ENCODE measurements at regions not wholly inside any gene's neighbourhood (a gene's known extent, or its start where the extent isn't known, plus 50 kb on each side); places are given as distances from the start of the nearest gene placed in this dataset.
"Not testable (repeated sequence)": the region's sequence is repeated elsewhere in the genome, so short reads cannot be mapped to it uniquely, and the experiment has no call there.

DNA sequence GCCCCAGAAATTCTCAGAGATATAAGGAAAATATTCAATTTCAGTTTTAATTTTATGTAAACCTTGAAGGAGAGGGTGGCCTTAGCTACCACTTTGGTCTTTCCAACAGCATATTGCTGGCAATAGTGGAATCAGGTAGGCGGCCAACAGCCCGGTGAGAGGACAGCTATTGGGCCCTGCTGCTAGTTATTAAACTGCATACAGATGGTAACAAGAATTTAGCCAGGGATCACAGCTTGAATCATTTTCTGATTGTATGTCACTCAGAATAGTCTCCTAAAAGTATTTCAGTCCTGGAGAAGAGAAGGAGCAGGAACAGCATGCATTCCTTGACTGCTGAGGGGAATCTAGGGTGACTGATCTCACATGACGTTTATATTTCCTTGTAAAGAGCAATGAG is 261.4 kb upstream of the SMIM30 start:
- in situ Hi-C loops (cut with HindIII; ENCODE audit: low pct_unique_long_range_greater_than_20kb, low sequenced_read_pairs) = no loop called here
- DNase-seq (ENCODE audit: low read depth) = no peak

DNA sequence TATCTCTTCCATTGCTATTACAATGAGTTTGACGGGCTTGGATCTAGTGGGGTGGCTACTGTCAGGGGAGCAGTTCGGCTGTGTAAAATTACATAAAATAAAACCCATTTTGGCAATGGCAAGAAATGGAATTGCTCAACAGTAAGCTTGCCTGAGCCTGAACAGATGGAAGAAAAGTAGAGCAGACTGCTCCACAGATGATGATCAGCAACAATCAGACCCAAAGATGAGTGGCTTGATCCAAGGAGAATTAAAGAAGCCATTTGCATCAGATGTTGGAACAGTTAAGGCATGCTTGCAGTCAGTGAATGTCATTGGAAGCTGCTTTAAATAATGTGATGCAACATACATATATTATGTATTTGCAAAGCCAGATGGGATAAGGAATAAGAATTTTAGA is 256.6 kb upstream of the SMIM30 start:
- no peak for DNase-seq (ENCODE audit: low read depth)
- in situ Hi-C loops (cut with HindIII; ENCODE audit: low pct_unique_long_range_greater_than_20kb, low sequenced_read_pairs) = no loop called here

DNA sequence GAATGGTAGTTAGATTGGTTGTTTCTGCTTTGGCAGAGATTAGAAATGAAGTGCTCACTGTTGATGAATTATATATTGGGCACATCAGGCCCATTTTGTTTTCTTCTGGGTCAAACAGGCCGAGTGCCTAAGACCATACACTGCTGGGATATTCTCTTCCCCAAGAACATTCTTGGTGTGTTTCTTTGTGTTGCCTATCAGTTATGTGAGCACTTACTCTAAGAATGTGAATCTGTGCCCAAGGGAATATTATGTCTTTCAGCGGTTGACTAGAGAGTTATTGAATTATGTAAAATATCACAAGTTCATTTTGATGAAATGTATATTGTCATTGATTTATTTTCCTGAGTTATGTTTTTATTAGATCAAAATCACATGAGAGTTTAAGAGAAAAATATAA is 255.5 kb upstream of the SMIM30 start:
- DNase-seq (ENCODE audit: low read depth) = no peak
- in situ Hi-C loops (cut with HindIII; ENCODE audit: low pct_unique_long_range_greater_than_20kb, low sequenced_read_pairs) = no loop called here

DNA sequence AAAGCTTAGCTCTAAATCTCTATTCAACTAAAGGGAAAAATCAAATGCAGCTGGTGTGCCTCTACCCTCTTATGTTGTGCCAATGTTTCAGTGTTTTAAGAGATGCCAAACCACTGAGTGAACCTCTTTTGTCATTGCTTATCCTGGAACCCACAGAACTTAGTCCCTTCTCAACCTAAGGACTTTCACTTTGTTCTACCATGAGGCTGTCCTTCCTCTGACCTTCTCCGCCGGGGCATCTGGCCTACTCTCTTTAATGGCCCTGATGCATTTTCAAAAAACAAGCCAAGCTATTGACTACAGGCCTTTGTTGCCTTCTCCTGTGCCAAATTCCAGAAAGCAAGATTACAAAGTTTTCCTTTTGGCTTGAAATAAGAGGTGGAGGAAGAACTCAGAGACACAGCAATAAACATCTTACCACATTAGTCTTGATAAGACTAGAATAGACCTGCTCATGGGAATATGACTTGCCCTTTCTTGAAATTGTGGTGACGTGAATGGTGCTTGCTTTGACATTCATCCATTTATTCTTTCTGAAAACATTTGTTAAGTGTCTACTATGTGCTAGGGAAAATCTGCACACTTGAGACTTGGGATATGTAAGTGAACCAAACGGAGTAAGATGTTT is 253.2 kb upstream of the SMIM30 start:
- in situ Hi-C loops (cut with HindIII; ENCODE audit: low pct_unique_long_range_greater_than_20kb, low sequenced_read_pairs) = no loop called here
- no peak for DNase-seq (ENCODE audit: low read depth)

DNA sequence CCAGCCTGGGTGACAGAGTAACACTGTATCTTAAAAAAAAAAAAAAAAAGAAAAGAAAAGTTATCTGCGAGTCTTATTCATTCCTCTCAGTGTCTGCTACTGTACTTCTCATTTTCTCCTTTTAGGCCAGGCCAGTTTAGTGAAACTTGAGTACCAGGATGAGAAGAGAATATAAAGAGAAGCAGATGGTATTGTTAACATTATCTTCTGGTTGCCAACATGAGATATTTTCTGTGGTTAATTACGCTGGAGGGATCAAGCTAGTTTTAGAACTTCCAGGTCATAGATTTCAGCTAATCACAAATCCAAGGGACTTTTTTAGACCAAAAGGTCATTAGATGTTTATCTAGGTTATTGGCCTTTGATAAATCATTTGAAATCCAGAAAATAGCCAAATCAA is 252.6 kb upstream of the SMIM30 start:
- DNase-seq (ENCODE audit: low read depth) = no peak
- in situ Hi-C loops (cut with HindIII; ENCODE audit: low pct_unique_long_range_greater_than_20kb, low sequenced_read_pairs) = no loop called here

DNA sequence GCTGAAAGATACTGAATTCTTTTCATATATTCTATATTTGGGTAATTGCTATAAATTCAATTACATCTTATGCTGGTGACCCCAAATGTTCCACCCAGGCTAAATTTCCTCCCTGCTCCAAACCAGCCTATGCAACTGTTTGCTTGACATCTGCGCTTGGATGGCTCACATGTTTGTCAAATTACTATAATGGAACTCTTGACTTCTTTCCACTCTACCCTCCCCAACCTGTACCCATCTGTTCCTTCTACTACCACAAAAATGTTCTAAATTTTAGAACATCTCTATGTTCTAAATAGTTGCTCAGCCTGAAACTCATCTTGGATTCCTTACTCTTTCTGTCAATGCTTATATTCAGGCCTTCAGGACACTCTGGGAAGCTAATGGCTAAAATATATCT is 249.9 kb upstream of the SMIM30 start:
- DNase-seq (ENCODE audit: low read depth) = no peak
- in situ Hi-C loops (cut with HindIII; ENCODE audit: low pct_unique_long_range_greater_than_20kb, low sequenced_read_pairs) = no loop called here

DNA sequence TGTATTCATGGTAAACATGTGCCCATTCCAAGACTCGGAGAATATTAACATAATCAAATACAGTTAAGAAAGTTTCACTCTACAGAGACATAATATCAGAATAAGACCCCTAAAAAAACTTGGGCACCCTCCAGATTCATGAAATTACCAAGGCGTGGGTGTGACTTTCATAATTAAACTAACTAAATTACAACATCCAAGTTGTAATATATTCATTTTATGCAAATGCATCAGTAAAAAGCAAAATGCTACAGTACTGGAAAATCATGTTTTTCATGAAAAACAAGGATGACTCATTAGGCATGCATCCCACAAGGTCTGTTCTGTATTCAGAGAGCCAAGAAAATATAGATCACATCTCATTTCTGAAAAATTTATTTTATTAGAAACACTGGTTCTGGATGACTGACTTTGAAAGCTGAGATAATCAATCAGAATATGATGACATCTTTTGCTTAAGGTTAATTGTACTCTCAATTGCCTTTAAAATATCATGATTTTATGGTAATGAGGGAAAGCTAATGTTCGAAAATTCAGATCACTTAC is 248.8 kb upstream of the SMIM30 start:
- DNase-seq (ENCODE audit: low read depth) = no peak
- in situ Hi-C loops (cut with HindIII; ENCODE audit: low pct_unique_long_range_greater_than_20kb, low sequenced_read_pairs) = no loop called here

DNA sequence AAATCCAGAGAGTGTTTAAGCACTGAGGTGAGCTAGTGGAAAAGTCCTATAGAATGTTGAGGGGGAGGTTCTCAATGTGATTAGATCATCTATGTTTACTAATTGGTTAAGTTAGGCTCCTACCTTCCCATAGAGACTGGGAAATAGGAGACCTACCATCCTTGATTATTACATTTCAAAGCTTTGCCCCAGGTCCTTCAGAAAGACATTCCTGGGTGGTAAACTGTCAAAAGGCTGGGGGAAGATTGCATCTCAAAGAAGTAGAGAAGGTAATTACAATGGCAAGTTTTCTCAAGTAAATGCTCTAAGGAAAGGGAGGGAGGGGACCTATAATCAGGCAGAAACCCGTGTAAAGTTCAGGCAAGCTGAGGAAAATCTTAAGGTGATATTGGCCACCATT is 247.8 kb upstream of the SMIM30 start:
- in situ Hi-C loops (cut with HindIII; ENCODE audit: low pct_unique_long_range_greater_than_20kb, low sequenced_read_pairs) = no loop called here
- DNase-seq (ENCODE audit: low read depth) = no peak

DNA sequence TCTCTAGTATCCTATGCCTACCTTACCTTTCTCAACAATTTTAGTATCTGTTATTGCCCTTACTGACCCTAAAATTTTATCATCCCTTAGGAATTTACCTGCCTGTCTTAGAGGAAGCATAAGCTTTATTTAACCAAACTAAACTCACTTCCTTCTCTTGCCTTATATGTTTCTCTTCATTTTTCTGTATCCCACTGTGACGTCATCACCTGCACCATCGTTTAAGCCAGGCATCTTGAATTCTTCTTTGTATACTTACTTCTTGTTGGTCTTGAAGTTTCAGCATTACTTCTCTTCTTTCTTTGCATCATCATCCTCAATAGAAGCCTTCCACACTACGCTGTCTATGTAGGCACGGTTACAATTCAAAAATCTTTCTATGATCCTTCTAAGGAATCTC is 231.0 kb upstream of the SMIM30 start:
- no peak for DNase-seq (ENCODE audit: low read depth)
- in situ Hi-C loops (cut with HindIII; ENCODE audit: low pct_unique_long_range_greater_than_20kb, low sequenced_read_pairs) = no loop called here

DNA sequence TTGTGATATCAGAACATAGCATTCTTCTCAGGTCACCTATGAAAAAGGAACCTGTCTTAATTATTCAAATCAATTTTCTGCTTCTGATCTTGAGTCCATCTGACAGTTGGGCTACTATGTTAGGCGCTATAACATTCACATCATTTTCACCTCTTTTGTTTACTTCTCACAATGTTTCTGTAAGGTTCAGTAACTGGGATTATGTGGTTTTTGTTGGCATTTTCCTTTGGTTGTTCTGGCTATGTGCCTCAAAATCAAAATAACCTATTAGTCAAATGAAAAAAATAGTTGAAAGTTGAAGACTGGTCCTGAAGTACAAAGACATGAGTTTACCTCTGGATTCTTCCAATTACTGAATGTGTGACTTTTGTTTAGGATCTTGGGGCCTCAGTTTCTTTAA is 221.3 kb upstream of the SMIM30 start:
- in situ Hi-C loops (cut with HindIII; ENCODE audit: low pct_unique_long_range_greater_than_20kb, low sequenced_read_pairs) = no loop called here
- DNase-seq (ENCODE audit: low read depth) = no peak

DNA sequence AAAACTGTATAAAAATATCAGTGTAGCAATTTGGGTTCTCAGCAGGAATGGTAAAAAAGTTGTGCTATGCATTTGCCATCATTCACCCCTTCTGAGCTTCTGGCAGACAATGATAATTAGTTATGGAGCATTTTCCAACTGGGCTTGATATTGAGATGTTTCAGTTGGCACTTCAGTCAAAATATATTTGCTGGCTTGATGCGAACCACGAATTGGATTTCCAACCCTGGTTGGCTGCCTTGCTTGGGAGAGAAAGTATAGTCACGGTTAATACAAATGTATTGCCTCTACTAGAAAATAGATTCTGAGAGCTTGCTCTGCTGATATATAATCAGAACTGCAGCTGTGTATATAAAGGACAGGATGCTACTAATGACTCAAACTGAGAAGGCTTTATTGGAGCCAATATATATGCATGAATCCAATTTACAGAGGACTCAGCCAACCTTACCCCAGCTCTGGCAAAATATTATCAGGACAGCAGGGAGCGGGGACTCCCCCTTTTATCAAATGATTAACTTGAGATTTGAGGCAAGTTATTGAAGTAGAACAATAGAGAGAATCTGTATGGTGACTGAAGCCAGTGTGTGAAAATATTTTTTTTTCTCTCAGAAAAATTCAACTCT is 219.8 kb upstream of the SMIM30 start:
- in situ Hi-C loops (cut with HindIII; ENCODE audit: low pct_unique_long_range_greater_than_20kb, low sequenced_read_pairs) = no loop called here
- DNase-seq (ENCODE audit: low read depth) = peak; percentile 1

DNA sequence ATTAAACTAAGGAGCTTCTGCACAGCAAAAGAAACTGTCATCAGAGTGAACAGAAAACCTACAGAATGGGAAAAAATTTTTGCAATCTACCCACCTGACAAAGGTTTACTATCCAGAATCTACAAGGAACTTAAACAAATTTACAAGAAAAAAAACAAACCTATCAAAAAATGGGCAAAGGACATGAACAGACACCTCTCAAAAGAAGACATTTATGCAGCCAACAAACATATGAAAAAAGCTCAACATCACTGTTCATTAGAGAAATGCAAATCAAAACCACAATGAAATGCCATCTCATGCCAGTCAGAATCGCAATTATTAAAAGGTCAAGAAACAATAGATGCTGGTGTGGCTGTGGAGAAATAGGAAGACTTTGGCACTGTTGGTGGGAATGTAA is 218.5 kb upstream of the SMIM30 start:
- DNase-seq (ENCODE audit: low read depth); in situ Hi-C loops (cut with HindIII; ENCODE audit: low pct_unique_long_range_greater_than_20kb, low sequenced_read_pairs): not testable (repeated sequence)

DNA sequence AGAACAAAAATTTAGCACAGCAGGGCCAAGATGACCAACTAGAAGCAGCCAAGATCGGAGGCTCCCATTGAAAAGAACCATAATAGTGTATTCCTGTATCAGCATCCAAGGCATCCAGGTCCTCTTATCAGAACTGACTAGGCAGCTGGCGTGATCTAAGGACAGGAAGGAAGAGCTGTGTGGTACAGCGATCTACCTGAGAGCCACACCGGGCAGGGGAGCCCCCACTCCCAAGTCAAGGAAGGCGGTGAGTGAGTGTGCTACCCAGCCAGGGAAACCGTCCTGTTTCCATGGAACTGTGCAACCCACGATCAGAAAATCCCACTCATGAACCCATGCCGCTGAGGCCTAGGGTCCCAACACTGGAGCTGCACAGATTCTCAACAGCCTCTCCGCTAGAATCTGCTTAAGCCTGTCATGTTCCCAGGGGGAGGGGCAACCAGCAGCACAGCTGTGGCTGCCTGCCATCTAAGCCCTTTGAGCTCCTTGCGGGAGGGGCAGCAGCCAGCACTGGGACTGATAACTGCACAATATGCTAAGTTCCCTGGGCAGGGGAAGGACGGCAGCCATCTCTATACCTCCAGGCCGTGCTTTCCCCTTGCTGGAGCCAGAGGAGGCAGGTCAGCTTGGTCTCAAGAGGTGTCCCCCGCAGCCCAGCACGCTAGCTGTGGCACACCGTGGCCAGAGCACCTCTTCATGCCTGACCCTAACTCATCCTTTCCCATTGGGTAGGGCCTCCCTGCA is 213.0 kb upstream of the SMIM30 start:
- in situ Hi-C loops (cut with HindIII; ENCODE audit: low pct_unique_long_range_greater_than_20kb, low sequenced_read_pairs) = no loop called here
- no peak for DNase-seq (ENCODE audit: low read depth)

DNA sequence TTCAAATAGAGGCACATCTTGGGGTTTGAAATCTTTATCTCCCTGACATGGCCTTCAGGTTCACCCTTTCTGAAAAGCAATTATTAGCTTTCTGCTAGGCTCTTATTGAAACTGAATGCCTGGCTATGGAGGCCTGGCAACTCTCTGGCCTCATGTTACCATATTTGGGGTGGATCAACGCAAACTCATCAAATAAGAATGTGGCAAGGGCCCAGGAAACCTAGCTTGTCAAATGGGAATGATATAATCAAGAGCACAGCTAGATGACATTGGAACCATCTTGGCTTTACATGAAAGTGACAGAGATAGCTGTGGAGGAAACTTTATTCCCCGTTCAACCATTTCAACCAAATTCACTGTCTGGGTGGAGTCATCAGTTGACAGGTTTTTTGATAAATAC is 202.8 kb upstream of the SMIM30 start:
- no peak for DNase-seq (ENCODE audit: low read depth)
- in situ Hi-C loops (cut with HindIII; ENCODE audit: low pct_unique_long_range_greater_than_20kb, low sequenced_read_pairs) = no loop called here

DNA sequence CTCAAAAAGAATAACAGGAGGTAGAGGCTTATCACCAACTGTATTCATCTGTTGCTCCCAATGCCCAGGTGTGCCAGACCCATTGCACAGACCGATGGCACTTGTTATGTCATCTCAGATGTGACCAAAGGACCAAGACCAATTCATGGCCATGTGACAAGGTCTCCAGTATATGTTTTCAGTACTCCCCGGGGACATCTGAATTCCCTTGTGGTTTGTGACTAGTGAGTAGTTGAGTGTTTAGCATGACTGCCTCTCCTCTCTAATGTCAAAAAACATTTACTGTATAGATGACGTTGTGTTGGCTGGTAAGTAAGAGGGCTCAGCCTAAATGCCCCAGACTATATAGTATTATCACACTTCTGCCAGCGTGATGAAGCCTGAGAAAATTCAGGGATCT is 202.1 kb upstream of the SMIM30 start:
- in situ Hi-C loops (cut with HindIII; ENCODE audit: low pct_unique_long_range_greater_than_20kb, low sequenced_read_pairs) = no loop called here
- DNase-seq (ENCODE audit: low read depth) = no peak

DNA sequence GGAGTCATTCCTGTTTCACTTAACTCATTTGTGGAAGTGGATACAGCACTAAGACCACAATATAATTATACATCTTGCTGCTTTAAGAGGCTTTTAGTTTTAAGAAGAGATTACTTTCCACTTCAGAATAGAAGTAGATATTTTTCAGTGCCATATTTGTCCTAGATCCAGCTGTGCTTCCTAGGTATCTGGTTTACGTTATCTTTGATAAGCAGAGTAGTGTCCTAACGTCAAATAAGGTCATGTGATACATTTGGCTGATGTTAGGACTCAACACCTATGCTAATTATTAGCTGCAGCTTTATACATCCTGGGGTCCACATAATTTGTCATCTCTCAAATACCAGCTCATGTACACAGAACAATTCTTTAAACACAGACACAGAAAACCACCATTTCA is 196.2 kb upstream of the SMIM30 start:
- in situ Hi-C loops (cut with HindIII; ENCODE audit: low pct_unique_long_range_greater_than_20kb, low sequenced_read_pairs) = no loop called here
- no peak for DNase-seq (ENCODE audit: low read depth)

DNA sequence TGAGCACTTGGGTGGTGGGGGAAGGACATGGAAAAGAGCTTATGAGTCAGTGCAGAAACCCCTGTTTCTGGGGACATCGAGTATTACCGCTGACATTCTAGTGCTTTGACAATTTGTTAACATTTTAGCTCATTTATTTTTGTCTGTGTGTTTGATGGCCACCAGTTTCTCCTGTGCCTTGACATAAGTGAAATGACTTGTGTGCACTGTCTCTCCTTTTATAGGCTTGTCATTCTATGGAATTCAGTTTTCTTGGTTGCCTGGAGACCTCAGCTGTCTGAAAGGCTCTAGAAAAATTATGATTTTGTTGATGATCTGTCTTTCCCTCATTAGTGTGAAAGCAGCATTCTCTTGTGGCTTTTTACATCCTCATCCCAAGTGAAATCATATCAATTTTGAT is 190.0 kb upstream of the SMIM30 start:
- in situ Hi-C loops (cut with HindIII; ENCODE audit: low pct_unique_long_range_greater_than_20kb, low sequenced_read_pairs) = no loop called here
- no peak for DNase-seq (ENCODE audit: low read depth)

DNA sequence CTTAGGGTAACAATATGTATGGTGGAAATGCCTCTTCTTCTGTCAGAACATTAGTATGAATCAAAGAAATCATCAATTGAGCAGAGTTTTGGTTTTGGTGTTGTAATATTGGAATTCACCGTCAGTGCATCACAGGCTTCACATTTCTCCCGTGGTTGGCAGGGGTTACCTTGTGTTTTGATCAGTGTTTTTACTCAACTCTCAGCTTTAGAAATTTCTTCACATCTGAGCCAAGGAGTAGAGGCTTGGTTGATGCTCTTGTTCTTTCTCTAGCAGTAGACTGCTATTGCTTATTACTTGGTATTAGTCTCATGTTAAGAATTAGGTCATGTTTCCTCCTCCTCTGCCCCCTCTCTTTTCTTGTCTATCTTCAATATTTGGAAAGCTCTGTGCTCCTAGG is 188.8 kb upstream of the SMIM30 start:
- in situ Hi-C loops (cut with HindIII; ENCODE audit: low pct_unique_long_range_greater_than_20kb, low sequenced_read_pairs) = no loop called here
- DNase-seq (ENCODE audit: low read depth) = no peak

DNA sequence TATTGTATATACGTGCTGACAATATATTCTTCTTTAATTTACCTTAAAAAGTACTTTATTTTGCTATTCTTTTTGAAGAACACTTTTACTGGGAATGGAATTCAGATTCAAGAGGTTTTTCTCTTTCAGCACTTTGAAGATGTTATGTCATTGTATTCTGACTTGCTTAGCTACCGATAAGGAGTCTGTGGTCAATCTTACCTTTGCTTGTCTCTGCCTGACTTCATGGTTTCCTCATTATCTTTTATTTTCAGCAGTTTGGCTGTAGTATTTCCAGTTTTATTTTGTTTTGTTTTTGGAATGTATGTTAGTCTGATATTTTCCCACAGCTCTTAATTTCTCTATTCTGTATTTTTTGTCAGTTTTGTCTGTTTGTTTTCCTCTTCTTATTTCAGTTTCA is 187.9 kb upstream of the SMIM30 start:
- no peak for DNase-seq (ENCODE audit: low read depth)
- in situ Hi-C loops (cut with HindIII; ENCODE audit: low pct_unique_long_range_greater_than_20kb, low sequenced_read_pairs) = no loop called here

DNA sequence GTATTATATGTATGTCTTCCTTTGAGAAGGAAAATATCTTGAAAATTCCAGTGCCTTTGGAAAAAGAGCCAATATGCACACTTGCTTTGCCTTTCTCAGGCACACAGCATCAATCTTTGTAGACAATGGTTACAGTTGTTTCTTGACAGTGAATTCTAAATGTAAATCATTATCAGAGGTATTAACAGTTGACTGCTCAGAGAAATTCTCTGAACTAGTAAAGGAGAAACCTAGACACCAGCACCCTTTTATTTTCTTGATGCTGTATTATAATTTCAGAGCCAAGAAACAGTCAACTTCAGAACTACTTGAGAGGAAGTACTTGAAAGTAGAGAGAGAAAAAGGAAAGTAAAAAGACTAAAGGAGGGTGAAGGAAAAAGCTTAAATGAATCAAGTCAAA is 185.8 kb upstream of the SMIM30 start:
- in situ Hi-C loops (cut with HindIII; ENCODE audit: low pct_unique_long_range_greater_than_20kb, low sequenced_read_pairs) = no loop called here
- no peak for DNase-seq (ENCODE audit: low read depth)
